ENCODE measurements at regions not wholly inside any gene's neighbourhood (a gene's known extent, or its start where the extent isn't known, plus 50 kb on each side); places are given as distances from the start of the nearest gene placed in this dataset.

- DNase-seq (ENCODE audit: low read depth): no peak
Observed at GRCh38 chr5:133769842-133770241, 157.5 kb upstream of the FSTL4 start.

GRCh38 chr5:133763744-133764143 lies 151.4 kb upstream of the FSTL4 start:
- DNase-seq (ENCODE audit: low read depth): no peak

- DNase-seq (ENCODE audit: low read depth): no peak
Observed at GRCh38 chr5:133761632-133762031, 149.3 kb upstream of the FSTL4 start.

GRCh38 chr5:133760532-133760931 lies 148.2 kb upstream of the FSTL4 start:
- no peak for DNase-seq (ENCODE audit: low read depth)

GRCh38 chr5:133758641-133759040 lies 146.3 kb upstream of the FSTL4 start:
- no peak for DNase-seq (ENCODE audit: low read depth)

- no peak for DNase-seq (ENCODE audit: low read depth)
Observed at GRCh38 chr5:133757396-133757945, 145.1 kb upstream of the FSTL4 start.

GRCh38 chr5:133756756-133757155 lies 144.4 kb upstream of the FSTL4 start:
- no peak for DNase-seq (ENCODE audit: low read depth)

GRCh38 chr5:133756036-133756435 lies 143.7 kb upstream of the FSTL4 start:
- no peak for DNase-seq (ENCODE audit: low read depth)

- DNase-seq (ENCODE audit: low read depth): peak; percentile 45
Observed at GRCh38 chr5:133754575-133755169, 142.3 kb upstream of the FSTL4 start.

- DNase-seq (ENCODE audit: low read depth): peak; percentile 39
Observed at GRCh38 chr5:133753856-133754255, 141.5 kb upstream of the FSTL4 start.

- no peak for DNase-seq (ENCODE audit: low read depth)
Observed at GRCh38 chr5:133751846-133752245, 139.5 kb upstream of the FSTL4 start.

- no peak for DNase-seq (ENCODE audit: low read depth)
Observed at GRCh38 chr5:133751421-133751820, 139.1 kb upstream of the FSTL4 start.

GRCh38 chr5:133750856-133751255 lies 138.5 kb upstream of the FSTL4 start:
- DNase-seq (ENCODE audit: low read depth): no peak

GRCh38 chr5:133750356-133750755 lies 138.0 kb upstream of the FSTL4 start:
- no peak for DNase-seq (ENCODE audit: low read depth)

- DNase-seq (ENCODE audit: low read depth): no peak
Observed at GRCh38 chr5:133749331-133749985, 137.1 kb upstream of the FSTL4 start.

- no peak for DNase-seq (ENCODE audit: low read depth)
Observed at GRCh38 chr5:133746834-133747233, 134.5 kb upstream of the FSTL4 start.

GRCh38 chr5:133744960-133745308 lies 132.6 kb upstream of the FSTL4 start:
- DNase-seq (ENCODE audit: low read depth): no peak

- no peak for DNase-seq (ENCODE audit: low read depth)
Observed at GRCh38 chr5:133744051-133744959, 132.0 kb upstream of the FSTL4 start.

GRCh38 chr5:133742431-133742988 lies 130.2 kb upstream of the FSTL4 start:
- DNase-seq (ENCODE audit: low read depth): no peak

- no peak for DNase-seq (ENCODE audit: low read depth)
Observed at GRCh38 chr5:133741818-133742355, 129.5 kb upstream of the FSTL4 start.

GRCh38 chr5:133741396-133741795 lies 129.1 kb upstream of the FSTL4 start:
- no peak for DNase-seq (ENCODE audit: low read depth)

GRCh38 chr5:133739181-133739780 lies 126.9 kb upstream of the FSTL4 start:
- DNase-seq (ENCODE audit: low read depth): no peak
